Stimulated activated memory B cell treated with anti-CD40 and anti-IgM and Interleukin-4, amounts not matched to agents 10 μg/mL and 1 μg/mL and 100 μg/mL, for 72 hours (primary cell): ENCODE measurements at regions not wholly inside any gene's neighbourhood (a gene's known extent, or its start where the extent isn't known, plus 50 kb on each side); places are given as distances from the start of the nearest gene placed in this dataset.

Experiments used
- ATAC-seq: fragments of 150-1000 bp; cut with Tn5 transposase; 2 replicates; pipeline ENCODE4 v1.10.0; 2021
- H3K27ac Mint-ChIP-seq: one replicate; pipeline ENCODE4 v1.8.0; 2022; ENCODE audit warnings: mild to moderate bottlenecking, mixed read lengths
- H3K27me3 Mint-ChIP-seq: one replicate; pipeline ENCODE4 v1.8.0; 2022; ENCODE audit warnings: mixed read lengths
- H3K36me3 Mint-ChIP-seq: one replicate; pipeline ENCODE4 v1.8.0; 2022; ENCODE audit warnings: mixed read lengths
- H3K4me1 Mint-ChIP-seq: one replicate; pipeline ENCODE4 v1.8.0; 2022; ENCODE audit warnings: mixed read lengths
- H3K4me3 Mint-ChIP-seq: one replicate; pipeline ENCODE4 v1.8.0; 2022; ENCODE audit warnings: mild to moderate bottlenecking, moderate library complexity, mixed read lengths
- H3K9me3 Mint-ChIP-seq: one replicate; pipeline ENCODE4 v1.8.0; 2022; ENCODE audit warnings: mixed read lengths

DNA sequence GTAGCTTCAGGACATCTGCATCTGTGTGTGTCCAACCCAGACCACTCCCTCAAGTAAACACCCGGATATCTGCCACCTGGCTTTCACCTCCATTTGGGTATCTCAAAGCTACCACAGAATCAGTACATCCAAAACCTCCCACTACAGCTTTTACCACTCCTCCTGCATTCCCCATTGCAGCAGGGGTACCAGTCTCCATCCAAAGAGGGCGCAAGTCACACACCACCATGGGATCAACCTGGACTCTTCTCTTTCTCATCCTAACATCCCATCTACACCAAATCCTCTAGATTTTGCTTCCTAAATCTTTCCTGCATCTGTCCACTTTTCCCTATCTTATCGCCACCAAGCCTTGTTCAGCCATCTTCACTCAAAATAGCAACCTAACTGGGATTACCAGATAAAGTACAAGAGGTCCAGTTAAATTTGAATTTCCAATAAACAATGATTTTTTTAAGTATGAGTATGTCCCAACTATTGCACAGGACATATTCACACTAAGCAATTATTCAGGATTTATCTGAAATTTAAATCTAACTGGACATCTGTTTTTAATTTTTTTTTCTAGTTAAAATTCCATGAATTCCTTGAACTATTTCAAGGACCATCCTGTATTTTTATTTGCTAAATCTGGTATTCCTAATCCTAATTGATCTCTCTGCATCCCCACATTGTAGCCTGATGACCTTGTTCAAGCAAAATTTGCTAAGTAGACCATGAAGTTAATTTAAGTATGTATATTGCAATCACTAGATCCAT is 164.3 kb upstream of the MLN start:
- no peak overlapping the region for H3K4me3 Mint-ChIP-seq
- no peak for ATAC-seq
- peaks cover 67% of the 10 kb centered on the region for H3K27me3 Mint-ChIP-seq
- no peak overlapping the region for H3K27ac Mint-ChIP-seq
- H3K4me1 Mint-ChIP-seq = no peaks in the 10 kb centered on the region
- H3K9me3 Mint-ChIP-seq = peaks cover 6% of the 10 kb centered on the region
- no peaks in the 10 kb centered on the region for H3K36me3 Mint-ChIP-seq

DNA sequence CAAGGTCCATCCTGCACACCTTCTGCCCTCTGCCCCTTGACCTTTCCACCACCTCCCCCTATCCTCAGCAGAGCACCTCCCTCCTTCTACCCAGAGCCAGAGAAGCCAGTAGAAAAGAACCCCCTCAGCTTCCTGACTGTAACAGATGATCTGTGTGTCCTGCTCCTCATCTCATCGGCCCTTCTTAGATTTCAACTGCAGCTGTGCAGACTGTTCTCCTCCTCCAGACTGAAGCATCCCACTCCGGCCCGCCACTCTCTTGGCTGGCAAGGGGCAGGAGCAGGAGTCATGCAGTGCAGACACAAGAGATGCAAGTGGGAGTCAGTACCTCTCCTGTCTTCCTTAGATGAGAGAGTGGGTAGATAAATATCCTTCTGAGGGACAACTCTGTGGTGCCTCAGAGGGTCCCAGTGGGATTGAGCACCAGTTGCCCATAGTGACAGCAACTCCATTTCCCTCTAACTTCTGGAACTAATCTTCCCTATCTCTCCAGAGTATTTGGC is 163.5 kb upstream of the MLN start:
- Mint-ChIP-seq H3K9me3 (peaks cover 6% of the 10 kb centered on the region), H3K4me3 (no peak overlapping the region), H3K4me1 (no peaks in the 10 kb centered on the region), H3K36me3 (no peaks in the 10 kb centered on the region), H3K27me3 (peaks cover 75% of the 10 kb centered on the region), H3K27ac (no peak overlapping the region)
- no peak for ATAC-seq

DNA sequence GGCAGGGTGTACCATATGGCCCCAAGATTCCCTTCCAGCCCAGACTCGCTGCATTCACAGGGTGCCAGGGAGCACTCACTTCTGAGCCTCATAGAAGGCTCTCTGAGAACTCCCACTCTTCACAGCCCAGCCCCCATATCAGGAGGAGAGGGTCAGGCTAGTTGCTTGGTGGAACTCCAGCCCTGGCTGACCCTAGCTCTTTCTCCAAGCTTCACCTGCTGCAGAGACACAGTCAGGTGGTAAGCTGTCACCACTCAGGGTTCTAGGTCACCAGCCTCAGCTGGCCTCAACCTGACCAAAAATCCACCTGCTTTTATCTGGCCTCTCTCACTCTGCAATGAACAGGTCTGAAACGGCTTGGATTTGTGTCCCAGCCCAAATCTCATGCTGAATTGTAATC is 162.7 kb upstream of the MLN start:
- Mint-ChIP-seq H3K27ac (no peak overlapping the region), H3K27me3 (peaks cover 81% of the 10 kb centered on the region), H3K36me3 (no peaks in the 10 kb centered on the region), H3K4me1 (no peaks in the 10 kb centered on the region), H3K4me3 (no peak overlapping the region), H3K9me3 (peaks cover 5% of the 10 kb centered on the region)
- ATAC-seq = no peak

DNA sequence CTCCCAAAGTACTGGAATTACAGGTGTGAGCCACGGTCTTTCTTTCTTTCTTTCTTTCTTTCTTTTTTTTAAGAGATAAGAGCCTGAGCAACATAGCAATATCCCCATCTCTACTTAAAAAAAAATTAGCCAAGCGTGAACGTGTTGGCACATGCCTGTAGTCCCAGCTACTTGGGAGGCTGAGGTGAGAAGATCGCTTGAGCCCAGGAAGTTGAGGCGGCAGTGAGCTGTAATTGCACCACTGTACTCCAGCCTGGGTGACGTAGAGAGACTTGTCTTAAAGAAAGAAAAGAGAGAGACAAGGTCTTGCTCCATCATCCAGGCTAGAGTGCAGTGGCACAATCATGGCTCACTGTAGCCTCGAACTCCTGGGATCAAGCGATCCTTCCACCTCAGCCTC is 162.0 kb upstream of the MLN start:
- Mint-ChIP-seq H3K27ac (no peak overlapping the region), H3K9me3 (peaks cover 3% of the 10 kb centered on the region), H3K4me1 (no peaks in the 10 kb centered on the region), H3K36me3 (no peaks in the 10 kb centered on the region), H3K27me3 (peaks cover 79% of the 10 kb centered on the region), H3K4me3 (no peak overlapping the region)
- no peak for ATAC-seq

DNA sequence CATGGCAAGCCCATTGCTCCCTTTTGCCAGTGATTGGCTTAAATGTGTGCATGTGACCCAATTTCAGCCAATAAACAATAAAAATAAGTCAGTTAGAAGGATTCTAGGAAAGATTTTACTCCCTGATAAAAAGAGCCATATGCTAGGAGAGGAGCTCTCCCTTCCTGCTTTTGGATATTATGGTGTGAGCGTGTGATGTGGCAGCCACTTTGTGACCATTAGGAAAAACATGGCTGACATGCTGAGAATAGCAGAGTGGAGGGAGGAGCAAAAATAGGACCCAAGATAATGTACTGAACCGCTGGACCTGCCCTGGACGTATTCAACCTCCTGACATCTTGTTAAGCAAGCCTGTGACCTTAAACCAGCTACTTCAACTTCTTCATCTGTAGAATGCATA is 160.6 kb upstream of the MLN start:
- no peak for ATAC-seq
- H3K36me3 Mint-ChIP-seq = no peaks in the 10 kb centered on the region
- H3K4me1 Mint-ChIP-seq = no peaks in the 10 kb centered on the region

DNA sequence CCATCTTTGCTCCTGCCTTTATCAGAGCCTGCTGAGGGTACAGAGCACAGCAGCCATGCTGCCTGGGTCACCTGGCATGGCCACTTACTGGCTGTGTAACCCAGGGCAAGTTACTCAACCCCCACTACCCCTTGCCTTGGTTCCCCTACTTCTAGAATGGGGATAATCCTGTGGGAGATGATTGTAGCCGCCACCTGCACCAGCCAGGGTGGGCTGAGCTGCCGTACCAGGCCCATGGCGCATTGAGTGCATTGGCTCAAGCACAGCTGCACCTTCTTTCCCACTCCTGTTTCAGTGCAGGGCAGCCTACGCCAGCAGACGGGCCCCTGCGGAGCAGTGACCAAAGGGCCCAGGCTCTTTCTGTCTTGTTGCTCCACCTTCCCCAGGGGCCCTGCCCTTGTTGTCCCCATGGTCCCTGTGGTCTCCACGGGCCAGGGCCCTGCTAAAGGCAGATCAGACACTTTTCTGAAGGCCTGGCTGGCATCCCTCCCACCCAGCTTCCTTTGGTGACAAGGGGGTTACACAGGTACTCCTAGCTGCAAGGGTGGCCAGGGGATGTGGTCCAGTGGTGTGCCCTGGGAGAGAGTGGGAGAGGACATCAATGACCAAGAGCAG is 159.4 kb upstream of the MLN start:
- Mint-ChIP-seq H3K9me3 (peaks cover 3% of the 10 kb centered on the region), H3K4me3 (no peak overlapping the region), H3K27ac (no peak overlapping the region), H3K27me3 (peaks cover 71% of the 10 kb centered on the region), H3K4me1 (no peaks in the 10 kb centered on the region), H3K36me3 (no peaks in the 10 kb centered on the region)
- ATAC-seq = no peak

More for the DNA sequence above, 160.6 kb upstream of the MLN start:
- H3K4me3 Mint-ChIP-seq = no peak overlapping the region
- peaks cover 3% of the 10 kb centered on the region for H3K9me3 Mint-ChIP-seq
- H3K27me3 Mint-ChIP-seq = peaks cover 65% of the 10 kb centered on the region
- H3K27ac Mint-ChIP-seq = no peak overlapping the region

DNA sequence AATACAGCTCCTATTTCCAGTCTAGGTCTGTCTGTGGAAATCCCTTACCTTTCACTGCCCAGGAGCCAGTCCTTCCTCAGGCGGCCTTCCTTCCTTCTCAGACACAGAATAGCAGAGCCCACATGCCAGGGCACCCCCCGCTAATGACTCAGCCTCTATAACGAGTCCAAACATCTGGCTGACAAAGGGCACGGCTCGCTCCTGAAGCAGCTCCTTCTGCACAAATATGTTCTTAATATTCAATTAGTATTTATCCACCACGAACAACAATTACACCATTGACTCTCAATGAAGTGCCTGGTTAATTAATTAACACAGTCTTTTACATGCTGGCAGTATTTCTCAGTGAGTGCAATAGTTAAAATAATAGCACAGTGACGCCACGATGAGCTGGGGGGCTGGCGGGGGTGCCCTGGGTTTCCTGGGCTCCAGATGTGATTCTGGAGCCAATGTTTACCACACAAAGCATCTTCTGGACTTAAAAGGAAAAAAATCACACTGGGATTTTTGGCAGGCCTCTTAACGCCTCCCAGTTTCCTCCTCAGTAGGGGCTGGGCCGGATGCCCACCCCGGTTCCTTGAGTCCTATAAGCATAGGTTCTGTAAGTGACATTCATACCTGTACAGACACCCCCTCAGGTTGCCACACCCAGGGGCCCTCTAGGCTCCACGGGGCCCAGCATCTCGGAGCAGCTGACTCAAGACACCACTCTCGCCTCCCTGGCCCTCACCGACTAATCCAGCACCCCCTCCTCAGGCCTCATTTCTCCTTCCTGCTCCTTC is 158.6 kb upstream of the MLN start:
- no peak for ATAC-seq
- peaks cover 3% of the 10 kb centered on the region for H3K9me3 Mint-ChIP-seq
- H3K27me3 Mint-ChIP-seq = peaks cover 70% of the 10 kb centered on the region
- H3K36me3 Mint-ChIP-seq = no peaks in the 10 kb centered on the region
- no peaks in the 10 kb centered on the region for H3K4me1 Mint-ChIP-seq
- no peak overlapping the region for H3K4me3 Mint-ChIP-seq
- no peak overlapping the region for H3K27ac Mint-ChIP-seq

DNA sequence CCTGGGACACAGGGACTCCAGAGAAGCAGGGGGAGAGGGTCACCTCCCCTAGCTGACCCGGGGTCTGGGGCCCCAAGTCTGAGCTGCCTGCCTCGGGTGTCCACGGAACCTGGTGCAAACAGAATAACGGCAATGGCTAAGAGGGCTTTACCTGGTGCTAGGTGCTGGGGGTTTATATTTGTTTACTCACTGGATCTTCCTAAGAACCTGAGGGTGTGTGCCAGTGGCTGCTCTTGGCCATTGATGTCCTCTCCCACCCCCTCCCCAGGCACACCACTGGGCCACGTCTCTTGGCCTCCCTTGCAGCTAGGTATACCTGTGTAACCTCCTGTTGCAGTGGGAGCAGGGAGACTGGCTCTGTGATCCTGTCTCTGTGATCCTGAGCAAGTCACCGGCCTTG is 157.9 kb upstream of the MLN start:
- Mint-ChIP-seq H3K27ac (no peak overlapping the region), H3K4me3 (no peak overlapping the region), H3K9me3 (peaks cover 3% of the 10 kb centered on the region), H3K27me3 (peaks cover 70% of the 10 kb centered on the region), H3K36me3 (no peaks in the 10 kb centered on the region), H3K4me1 (no peaks in the 10 kb centered on the region)
- ATAC-seq = no peak

DNA sequence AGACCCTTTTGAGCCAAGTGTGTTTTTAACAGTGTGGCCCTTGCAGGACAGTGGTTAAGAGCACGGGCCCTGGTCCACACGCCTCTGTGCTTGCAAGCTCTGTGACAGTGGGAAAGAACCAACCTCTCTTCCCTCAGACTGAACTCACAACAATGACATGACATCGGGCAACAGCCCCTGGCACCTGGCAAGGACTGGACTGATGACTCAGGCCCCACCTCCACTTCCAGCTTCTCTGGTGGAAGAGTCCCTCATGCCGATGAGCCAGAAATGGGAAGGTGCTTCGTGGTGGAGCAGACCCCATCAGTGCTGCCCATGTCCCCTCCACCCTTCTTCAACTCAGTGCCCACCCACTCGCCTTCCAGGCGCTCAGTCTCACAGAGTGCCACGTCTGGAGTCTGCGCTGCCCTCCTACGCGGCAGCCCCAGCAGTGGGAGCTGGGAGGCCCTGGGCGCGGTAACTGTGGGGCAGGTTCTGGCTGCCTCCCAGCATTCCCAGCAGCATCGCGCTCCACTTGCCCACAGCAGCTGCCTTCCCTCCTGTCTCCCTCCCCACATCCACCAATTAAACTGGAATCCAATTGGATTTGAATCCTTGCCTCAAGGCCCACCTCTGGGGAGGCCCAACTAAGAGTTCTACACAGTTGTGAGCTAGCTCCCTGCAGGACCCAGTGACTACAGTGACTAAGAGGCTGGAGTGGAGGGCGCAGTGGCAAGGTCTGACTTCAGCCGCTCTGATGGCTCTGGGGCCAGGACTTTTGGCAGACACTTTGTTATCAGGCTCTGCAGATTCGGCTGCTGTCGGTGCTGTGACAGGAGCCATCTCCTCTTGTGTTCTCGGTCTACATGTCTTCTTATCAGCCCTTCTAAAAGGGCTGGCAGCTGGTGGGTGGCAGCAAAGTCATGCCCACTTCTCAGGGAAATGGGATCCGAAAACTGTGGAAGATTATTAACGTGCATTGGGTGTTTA is 156.8 kb upstream of the MLN start:
- ATAC-seq = no peak
- no peak overlapping the region for H3K4me3 Mint-ChIP-seq
- peaks cover 3% of the 10 kb centered on the region for H3K9me3 Mint-ChIP-seq
- no peaks in the 10 kb centered on the region for H3K36me3 Mint-ChIP-seq
- no peaks in the 10 kb centered on the region for H3K4me1 Mint-ChIP-seq
- no peak overlapping the region for H3K27ac Mint-ChIP-seq
- peaks cover 70% of the 10 kb centered on the region for H3K27me3 Mint-ChIP-seq

DNA sequence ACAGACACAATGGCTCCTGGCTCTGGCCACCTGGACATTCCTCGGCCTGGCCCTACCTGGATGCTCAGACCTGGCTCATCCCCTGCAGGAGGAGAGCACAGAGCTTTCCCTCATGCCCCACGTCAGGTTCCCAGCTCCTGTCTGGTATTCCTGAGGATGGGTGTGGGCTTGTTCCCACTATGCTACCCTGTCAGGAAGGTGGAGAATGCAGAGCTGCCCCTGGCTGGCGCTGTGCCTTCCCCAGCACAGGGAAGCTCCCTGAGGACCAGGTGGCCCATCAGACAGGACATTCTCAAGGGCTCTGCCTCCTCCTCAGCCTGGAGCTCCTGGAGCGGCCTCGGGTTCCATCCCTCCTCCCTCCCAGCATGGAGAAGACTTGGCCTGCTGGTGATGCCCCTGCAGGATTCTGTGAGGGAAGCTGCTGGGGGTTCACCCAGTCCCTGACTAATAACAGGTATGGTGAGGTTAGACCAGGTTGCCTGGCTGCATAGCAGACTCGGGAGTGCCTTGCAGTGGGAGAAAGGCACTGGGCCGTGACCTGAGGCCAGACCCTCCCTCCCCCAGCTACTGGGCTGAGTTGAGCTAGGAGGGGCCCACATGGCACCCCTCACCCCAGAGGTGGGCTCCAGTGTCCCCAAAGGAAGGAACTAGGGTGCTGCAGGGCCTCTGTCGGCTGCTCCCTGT is 156.0 kb upstream of the MLN start:
- Mint-ChIP-seq H3K27ac (no peak overlapping the region), H3K27me3 (peaks cover 70% of the 10 kb centered on the region), H3K36me3 (no peaks in the 10 kb centered on the region), H3K4me3 (no peak overlapping the region), H3K4me1 (no peaks in the 10 kb centered on the region), H3K9me3 (no peaks in the 10 kb centered on the region)
- no peak for ATAC-seq

DNA sequence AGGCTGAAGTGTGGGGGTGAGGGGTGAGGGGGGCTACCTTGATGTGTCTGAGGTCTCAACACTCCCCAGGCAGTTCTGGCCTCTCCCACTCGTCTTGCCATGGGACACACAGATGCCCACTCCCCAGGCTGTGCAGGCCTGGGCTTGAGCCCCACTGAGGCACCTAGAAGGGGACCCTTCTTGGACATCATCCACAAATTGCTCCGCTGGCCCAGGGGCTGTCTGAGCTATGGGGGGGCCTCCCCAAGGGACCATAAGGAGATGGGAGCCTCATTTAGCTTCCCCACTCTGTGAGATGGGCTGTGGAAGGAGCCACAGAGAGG is 155.5 kb upstream of the MLN start:
- Mint-ChIP-seq H3K9me3 (no peaks in the 10 kb centered on the region), H3K27ac (no peak overlapping the region), H3K4me3 (no peak overlapping the region), H3K27me3 (peaks cover 74% of the 10 kb centered on the region), H3K4me1 (no peaks in the 10 kb centered on the region), H3K36me3 (no peaks in the 10 kb centered on the region)
- ATAC-seq = no peak

DNA sequence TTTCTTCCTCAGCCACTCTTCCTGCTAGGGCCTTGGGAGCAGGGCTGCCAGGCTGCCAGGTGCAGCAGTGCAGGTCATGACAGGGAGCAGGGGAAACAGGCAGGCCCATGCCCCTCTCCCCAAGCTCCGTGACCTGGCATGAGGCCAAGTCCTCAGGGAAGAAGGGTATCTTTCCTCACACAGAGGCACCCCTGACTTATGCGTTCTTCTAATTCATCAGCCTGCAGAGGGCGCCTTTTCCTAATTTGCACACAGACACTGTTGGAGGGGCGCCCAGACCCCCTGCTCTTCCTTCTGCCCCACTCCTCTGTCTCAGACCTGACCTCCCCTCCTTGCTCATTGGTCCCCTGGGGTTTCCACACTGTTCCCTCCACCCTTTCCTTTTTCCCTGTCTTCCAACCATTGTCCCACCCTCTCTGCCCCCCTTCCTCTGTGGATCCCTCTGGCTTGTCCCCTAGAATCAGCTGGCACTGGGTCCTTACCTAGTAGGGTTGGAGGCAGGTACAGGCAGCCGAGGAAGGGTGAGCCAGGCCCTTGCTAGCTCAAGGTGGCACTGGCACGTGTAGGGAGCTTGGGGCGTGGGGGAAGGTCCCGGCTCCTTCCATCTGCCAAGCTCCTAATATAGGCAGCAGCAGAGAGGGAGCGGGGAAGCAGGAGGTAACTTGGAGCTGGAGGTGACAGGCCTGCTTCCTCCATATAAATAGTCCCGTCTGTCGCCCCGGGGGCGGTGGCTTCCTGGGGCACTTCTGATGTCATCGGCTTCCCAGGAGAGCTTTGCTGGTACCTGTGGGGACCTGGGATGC is 154.9 kb upstream of the MLN start:
- peaks cover 72% of the 10 kb centered on the region for H3K27me3 Mint-ChIP-seq
- no peaks in the 10 kb centered on the region for H3K9me3 Mint-ChIP-seq
- no peaks in the 10 kb centered on the region for H3K4me1 Mint-ChIP-seq
- H3K27ac Mint-ChIP-seq = no peak overlapping the region
- H3K4me3 Mint-ChIP-seq = no peak overlapping the region
- no peaks in the 10 kb centered on the region for H3K36me3 Mint-ChIP-seq
- no peak for ATAC-seq

DNA sequence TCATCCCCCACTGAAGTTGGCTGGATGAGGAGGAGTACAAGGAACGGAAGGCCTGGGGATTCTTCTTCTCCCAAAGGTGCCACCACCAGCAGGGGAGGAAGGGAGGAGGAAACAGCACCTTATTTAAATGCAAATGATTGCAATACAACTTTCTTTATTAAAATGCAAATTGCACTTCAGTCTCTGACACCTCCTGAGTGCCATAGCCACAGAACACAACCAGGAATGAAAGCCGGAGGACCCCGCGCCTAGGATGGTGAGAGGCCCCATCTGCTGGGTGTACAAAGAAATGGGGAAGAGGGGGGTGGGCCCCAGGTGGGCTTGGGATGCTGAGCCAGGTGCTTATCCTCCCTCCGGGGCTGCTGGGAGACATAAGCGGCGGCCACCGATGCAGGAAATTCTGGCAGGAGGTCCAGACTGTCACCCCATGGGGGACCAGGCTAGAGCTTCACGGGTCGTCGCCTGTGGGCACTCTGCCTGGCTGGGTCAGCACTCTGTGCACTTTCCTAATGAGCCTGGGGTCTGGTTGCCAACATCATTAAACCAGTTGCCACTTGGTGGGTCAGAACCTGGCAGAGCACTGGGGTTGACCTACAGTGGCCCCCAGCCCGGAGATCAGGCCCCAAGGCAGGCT is 154.2 kb upstream of the MLN start:
- no peak for ATAC-seq
- no peak overlapping the region for H3K4me3 Mint-ChIP-seq
- no peaks in the 10 kb centered on the region for H3K9me3 Mint-ChIP-seq
- peaks cover 71% of the 10 kb centered on the region for H3K27me3 Mint-ChIP-seq
- H3K27ac Mint-ChIP-seq = no peak overlapping the region
- H3K36me3 Mint-ChIP-seq = no peaks in the 10 kb centered on the region
- no peaks in the 10 kb centered on the region for H3K4me1 Mint-ChIP-seq
